ENCODE measurements at regions not wholly inside any gene's neighbourhood (a gene's known extent, or its start where the extent isn't known, plus 50 kb on each side); places are given as distances from the start of the nearest gene placed in this dataset.

DNA sequence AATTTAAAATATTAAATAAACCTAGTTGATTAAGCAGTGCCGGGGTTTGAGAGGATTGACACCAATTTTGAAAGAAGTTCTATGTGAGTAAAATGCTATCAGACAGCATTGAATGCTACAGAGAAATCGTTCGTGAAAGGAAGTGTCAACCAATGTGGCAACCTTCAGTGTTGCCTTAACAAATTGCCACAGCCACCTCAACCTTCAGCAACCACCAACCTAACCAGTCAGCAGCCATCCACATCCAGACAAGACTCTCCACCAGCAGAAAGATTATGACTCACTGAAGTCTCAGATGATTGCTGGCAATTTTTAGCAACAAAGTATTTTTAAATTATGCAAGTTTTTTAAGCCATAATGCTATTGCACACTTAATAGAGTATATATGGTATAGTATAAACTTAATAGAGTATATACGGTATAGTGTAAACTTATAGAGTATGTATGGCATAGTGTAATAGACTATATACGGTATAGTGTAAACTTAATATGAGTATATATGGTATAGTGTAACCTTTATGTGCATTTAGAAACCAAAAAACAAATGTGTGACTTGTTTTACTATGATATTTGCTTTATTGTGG is 65.3 kb upstream of the ID4 start:
- TF ChIP-seq, protein P1, sequence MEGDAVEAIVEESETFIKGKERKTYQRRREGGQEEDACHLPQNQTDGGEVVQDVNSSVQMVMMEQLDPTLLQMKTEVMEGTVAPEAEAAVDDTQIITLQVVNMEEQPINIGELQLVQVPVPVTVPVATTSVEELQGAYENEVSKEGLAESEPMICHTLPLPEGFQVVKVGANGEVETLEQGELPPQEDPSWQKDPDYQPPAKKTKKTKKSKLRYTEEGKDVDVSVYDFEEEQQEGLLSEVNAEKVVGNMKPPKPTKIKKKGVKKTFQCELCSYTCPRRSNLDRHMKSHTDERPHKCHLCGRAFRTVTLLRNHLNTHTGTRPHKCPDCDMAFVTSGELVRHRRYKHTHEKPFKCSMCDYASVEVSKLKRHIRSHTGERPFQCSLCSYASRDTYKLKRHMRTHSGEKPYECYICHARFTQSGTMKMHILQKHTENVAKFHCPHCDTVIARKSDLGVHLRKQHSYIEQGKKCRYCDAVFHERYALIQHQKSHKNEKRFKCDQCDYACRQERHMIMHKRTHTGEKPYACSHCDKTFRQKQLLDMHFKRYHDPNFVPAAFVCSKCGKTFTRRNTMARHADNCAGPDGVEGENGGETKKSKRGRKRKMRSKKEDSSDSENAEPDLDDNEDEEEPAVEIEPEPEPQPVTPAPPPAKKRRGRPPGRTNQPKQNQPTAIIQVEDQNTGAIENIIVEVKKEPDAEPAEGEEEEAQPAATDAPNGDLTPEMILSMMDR (IDR thresholded peaks at IDR 0.05; ENCODE audit: insufficient read depth, low read length, poor library complexity, severe bottlenecking) = no peak
- no peak for TF ChIP-seq EZH2phosphoT487 (conservative IDR thresholded peaks at IDR 0.05; ENCODE audit: low read length)
